ENCODE measurements at regions not wholly inside any gene's neighbourhood (a gene's known extent, or its start where the extent isn't known, plus 50 kb on each side); places are given as distances from the start of the nearest gene placed in this dataset.

GRCh38 chr6:167720456-167721285 is 106.0 kb upstream of the AFDN start:
- Histone ChIP-seq H3K4me3 (no peak overlapping the region), H3K27ac (no peak overlapping the region)
- no peak for TF ChIP-seq CTCF (IDR thresholded peaks at IDR 0.05)
- DNase-seq (ENCODE audit: low spot score) = no peak

- TF ChIP-seq CTCF (IDR thresholded peaks at IDR 0.05) = no peak
- H3K4me3 ChIP-seq = no peak overlapping the region
- DNase-seq (ENCODE audit: low spot score) = no peak
- no peak overlapping the region for H3K27ac ChIP-seq
Observed at GRCh38 chr6:167721291-167721690, 105.4 kb upstream of the AFDN start.

- no peak for TF ChIP-seq CTCF (IDR thresholded peaks at IDR 0.05)
- H3K4me3 ChIP-seq = no peak overlapping the region
- DNase-seq (ENCODE audit: low spot score) = no peak
- H3K27ac ChIP-seq = no peak overlapping the region
Observed at GRCh38 chr6:167722634-167723309, 103.9 kb upstream of the AFDN start.

- Histone ChIP-seq H3K27ac (no peak overlapping the region), H3K4me3 (no peak overlapping the region)
- TF ChIP-seq CTCF (IDR thresholded peaks at IDR 0.05) = no peak
- DNase-seq (ENCODE audit: low spot score) = no peak
Observed at GRCh38 chr6:167726043-167726621, 100.6 kb upstream of the AFDN start.

- no peak for TF ChIP-seq CTCF (IDR thresholded peaks at IDR 0.05)
- no peak overlapping the region for H3K4me3 ChIP-seq
- DNase-seq (ENCODE audit: low spot score) = no peak
- H3K27ac ChIP-seq = no peak overlapping the region
Observed at GRCh38 chr6:167730441-167730840, 96.3 kb upstream of the AFDN start.

- Histone ChIP-seq H3K27ac (no peak overlapping the region), H3K4me3 (no peak overlapping the region)
- DNase-seq (ENCODE audit: low spot score) = no peak
- no peak for TF ChIP-seq CTCF (IDR thresholded peaks at IDR 0.05)
Observed at GRCh38 chr6:167731216-167731615, 95.5 kb upstream of the AFDN start.

Data from coronary artery (tissue), 2 donors.